Fibroblast of the aortic adventitia (primary cell): ENCODE measurements at regions not wholly inside any gene's neighbourhood (a gene's known extent, or its start where the extent isn't known, plus 50 kb on each side); places are given as distances from the start of the nearest gene placed in this dataset.
"Not testable (repeated sequence)": the region's sequence is repeated elsewhere in the genome, so short reads cannot be mapped to it uniquely, and the experiment has no call there.

Source experiments
- DNase-seq: peaks from one replicate; pipeline ENCODE4 v3.0.0-alpha.2; 2010; ENCODE audit warnings: low read depth
- H3K4me3 ChIP-seq: 2 replicates; pipeline ENCODE4 v1.5.1; 2011; ENCODE audit warnings: low read depth, mild to moderate bottlenecking, control low read depth, low read length, moderate library complexity
- TF ChIP-seq, protein P1 (sequence below): IDR thresholded peaks from 2 replicates; pipeline ENCODE4 v1.5.1; 2011; ENCODE audit warnings: mild to moderate bottlenecking, low read length, control low read depth, inconsistent platforms; ENCODE audit not compliant: insufficient read depth

DNA sequence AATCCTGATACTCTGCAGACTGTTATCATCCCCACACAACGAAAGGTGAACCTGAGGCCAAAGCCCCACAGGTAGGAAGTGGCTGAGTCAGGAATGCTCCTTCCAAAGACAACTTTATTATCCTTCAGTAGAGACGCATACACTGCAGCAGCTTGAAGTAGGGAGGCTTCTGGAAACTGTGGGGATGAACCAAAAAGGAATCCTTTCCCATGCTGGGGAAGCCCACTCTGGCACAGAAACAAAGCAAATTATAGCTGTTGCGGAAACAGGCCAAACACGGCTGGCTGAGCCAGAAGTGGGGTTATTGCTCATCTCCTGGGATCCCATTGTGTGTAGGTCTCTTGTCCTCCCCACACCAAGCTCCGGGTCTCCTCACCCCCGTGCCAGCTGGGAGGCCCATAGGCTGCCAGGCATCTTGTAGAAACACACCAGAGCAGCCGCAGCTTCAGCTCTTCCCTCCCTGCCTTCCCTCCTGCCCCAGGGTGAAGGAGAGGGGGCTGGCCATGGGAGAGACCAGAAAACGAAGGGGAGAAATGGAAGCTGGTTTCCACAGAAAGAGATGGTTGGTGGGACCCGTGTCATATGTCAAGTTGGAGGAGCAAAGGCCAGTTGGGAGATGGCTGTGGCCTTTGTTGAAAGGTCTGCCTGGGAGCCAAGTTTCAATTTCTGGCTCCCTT is 176.9 kb upstream of the NABP1 start:
- H3K4me3 ChIP-seq, result no peak overlapping the region
- TF ChIP-seq, protein P1, sequence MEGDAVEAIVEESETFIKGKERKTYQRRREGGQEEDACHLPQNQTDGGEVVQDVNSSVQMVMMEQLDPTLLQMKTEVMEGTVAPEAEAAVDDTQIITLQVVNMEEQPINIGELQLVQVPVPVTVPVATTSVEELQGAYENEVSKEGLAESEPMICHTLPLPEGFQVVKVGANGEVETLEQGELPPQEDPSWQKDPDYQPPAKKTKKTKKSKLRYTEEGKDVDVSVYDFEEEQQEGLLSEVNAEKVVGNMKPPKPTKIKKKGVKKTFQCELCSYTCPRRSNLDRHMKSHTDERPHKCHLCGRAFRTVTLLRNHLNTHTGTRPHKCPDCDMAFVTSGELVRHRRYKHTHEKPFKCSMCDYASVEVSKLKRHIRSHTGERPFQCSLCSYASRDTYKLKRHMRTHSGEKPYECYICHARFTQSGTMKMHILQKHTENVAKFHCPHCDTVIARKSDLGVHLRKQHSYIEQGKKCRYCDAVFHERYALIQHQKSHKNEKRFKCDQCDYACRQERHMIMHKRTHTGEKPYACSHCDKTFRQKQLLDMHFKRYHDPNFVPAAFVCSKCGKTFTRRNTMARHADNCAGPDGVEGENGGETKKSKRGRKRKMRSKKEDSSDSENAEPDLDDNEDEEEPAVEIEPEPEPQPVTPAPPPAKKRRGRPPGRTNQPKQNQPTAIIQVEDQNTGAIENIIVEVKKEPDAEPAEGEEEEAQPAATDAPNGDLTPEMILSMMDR, result no peak
- DNase-seq, result no peak

DNA sequence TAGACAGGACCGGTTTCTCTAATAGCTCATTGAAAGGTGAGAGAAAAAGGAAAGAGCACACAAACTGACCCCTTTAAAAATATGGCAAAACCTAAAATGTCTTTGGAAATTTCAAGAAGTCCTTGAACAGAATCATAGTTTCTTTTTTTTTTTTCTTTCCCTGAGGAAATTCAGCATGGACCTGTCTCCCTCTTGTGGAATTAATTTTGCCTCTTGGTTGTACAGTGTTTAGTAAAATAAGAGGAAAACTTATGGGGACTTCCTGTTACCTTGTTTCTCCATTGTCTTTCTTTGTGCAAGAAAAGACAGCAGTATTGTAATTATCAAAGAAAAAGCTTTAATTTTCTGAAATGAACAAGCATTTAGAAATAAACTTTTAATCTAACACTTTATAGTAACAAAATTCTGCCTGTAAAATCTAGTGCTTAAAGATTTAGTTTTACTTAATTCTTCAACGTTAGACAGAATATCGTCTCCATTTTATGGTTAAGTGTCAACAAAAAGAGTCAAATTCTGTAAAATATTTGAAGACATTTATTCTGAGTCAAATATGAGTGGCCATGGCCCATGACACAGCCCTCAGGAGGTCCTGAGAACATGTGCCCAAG is 176.3 kb upstream of the NABP1 start:
- TF ChIP-seq, protein P1, result peak; percentile 73
- H3K4me3 ChIP-seq, result no peak overlapping the region
- DNase-seq, result peak; percentile 84

DNA sequence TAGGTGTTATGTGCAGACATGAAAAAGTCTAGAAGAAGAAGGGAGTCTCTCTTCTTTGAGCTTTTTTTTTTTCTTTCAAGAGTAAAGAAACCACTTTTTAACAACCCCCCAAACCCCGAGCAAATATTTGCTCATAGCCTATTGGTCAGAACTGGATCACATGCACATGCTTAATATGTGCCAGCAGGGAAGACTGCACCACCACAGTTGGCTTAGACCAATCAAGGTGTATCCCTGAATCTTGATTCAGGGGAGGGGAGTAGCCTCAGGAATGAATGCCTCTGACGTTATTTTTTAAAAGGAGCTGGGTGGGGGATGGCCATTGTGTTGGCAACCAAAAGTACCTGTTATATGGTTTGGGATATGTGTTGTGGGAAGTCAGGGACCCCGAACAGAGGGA is 171.4 kb upstream of the NABP1 start:
- DNase-seq, result no peak
- TF ChIP-seq, protein P1, result no peak
- no peak overlapping the region for H3K4me3 ChIP-seq

DNA sequence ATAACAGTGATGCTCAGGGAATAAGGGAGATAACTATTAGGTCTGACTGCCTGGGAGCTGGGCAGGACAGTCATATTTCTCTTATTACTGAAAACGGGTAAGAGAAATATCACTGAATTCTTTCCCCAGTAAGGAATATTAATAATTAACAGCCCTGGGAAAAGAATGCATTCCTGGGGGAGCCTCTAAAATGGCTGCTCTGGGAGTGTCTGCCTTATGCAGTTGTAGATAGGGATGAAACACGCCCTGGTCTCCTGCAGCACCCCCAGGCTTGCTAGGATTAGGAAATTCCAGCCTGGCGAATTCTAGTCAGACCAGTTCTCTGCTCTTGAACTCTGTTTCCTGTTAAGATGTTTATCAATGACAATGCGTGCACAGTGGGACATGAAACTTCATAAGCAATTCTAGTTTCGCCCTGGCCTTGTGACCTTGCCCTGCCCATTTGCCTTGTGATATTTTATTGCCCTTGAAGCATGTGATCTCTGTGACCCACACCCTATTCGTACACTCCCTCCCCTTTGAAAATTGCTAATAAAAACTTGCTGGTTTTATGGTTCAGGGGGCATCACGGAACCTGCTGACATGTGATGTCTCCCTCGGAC is 170.6 kb upstream of the NABP1 start:
- H3K4me3 ChIP-seq, DNase-seq: not testable (repeated sequence)

DNA sequence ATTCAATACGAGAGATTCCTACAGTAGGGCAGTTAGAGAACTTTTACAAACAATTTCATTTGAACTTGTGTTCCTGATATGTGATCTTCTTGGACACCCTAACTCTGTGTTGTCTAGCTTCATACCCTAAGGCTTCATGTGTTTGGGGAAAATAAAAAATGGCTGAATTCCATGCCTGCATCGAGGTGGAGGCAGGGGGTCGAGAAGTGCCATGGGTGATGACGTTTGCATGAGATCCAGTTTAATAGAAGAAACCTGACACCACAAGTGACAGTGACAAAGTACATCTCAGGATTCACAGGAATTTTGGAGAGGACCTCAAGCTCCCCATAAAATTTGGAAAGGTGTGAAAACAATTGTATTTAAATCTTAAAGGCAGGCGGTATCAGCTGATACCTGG is 169.2 kb upstream of the NABP1 start:
- H3K4me3 ChIP-seq, result no peak overlapping the region
- TF ChIP-seq, protein P1, result no peak
- no peak for DNase-seq

DNA sequence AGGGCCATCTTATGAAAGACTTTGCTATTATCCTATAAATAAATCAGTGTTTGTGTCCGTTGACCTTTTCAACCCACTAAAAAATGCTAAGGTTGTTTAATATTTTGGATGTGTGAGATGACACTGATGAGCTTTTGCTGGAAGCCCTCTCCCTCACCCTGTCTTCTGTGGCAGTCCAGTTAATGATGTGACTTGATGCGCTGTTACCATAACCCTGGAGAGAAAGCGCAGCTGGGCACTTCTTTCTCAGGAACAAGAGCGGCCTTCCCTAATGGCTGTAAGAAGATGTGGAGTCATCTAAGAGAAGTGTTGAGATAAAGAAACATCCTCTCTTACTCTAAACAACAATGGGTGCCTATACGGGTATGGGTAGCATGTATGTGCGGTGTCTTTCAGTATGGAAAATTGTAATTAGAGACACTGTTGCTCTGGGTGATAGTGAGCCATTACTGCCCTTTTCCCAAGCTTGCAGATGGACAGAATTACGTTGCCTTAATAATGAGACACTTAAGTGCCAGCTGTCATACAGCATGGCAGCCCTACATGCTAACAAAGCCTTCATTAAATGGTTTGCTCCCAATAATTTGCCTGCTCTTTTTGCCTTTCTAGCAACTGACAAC is 165.6 kb upstream of the NABP1 start:
- DNase-seq, result no peak
- TF ChIP-seq, protein P1, result no peak

DNA sequence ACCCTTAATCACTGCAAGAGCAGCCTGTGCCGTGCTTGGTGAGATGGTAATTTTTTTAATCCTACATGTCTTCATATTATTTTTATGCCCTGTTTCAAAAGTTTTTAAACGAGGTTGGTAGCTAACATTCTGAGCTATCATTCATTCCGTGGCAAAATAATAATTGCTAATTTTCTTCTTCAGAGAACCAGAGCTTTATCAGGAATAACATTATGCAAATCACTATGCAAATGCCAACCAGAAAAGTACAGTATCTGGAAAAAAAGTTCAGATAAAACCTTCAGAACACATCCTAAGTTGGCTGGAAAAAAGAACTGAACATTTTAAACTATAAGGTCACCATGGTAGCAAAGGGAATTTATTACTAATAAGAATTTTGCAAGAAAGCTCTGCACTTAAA is 165.1 kb upstream of the NABP1 start:
- TF ChIP-seq, protein P1, result no peak
- DNase-seq, result no peak
- H3K4me3 ChIP-seq, result no peak overlapping the region

More for the DNA sequence above, 165.6 kb upstream of the NABP1 start:
- H3K4me3 ChIP-seq, result no peak overlapping the region
